MM.1S (cell line): ENCODE measurements at regions not wholly inside any gene's neighbourhood (a gene's known extent, or its start where the extent isn't known, plus 50 kb on each side); places are given as distances from the start of the nearest gene placed in this dataset.

Source experiments
- DNase-seq: peaks from one replicate; pipeline ENCODE4 v3.0.0-alpha.2; 2015
- H2AFZ ChIP-seq: fragments of 300-600 bp; sonication (generic); 2 replicates; pipeline ENCODE4 v1.6.0; 2016; ENCODE audit warnings: antibody characterized with exemption, low read length
- H3F3A ChIP-seq: fragments of 300-600 bp; sonication (generic); 2 replicates; pipeline ENCODE4 v1.6.1; 2016; ENCODE audit warnings: mild to moderate bottlenecking, antibody characterized with exemption, low read length, moderate library complexity, mixed read lengths; ENCODE audit not compliant: insufficient read depth
- H3K27ac ChIP-seq: fragments of 300-600 bp; sonication (generic); 2 replicates; pipeline ENCODE4 v1.5.1; 2016; ENCODE audit warnings: mild to moderate bottlenecking, low read length
- H3K27me3 ChIP-seq: fragments of 300-600 bp; sonication (generic); replicated peaks from 2 replicates; pipeline ENCODE4 v1.6.0; 2016; ENCODE audit warnings: low read length; ENCODE audit not compliant: insufficient read depth
- H3K36me3 ChIP-seq: fragments of 300-600 bp; sonication (generic); replicated peaks from 2 replicates; pipeline ENCODE4 v1.6.1; 2016; ENCODE audit warnings: mild to moderate bottlenecking, low read length, mixed read lengths; ENCODE audit not compliant: insufficient read depth
- H3K4me1 ChIP-seq: fragments of 300-600 bp; sonication (generic); 2 replicates; pipeline ENCODE4 v1.6.1; 2016; ENCODE audit warnings: low read length, mixed read lengths
- H3K4me2 ChIP-seq: fragments of 300-600 bp; sonication (generic); 2 replicates; pipeline ENCODE4 v1.6.0; 2016; ENCODE audit warnings: low read depth, low read length
- H3K4me3 ChIP-seq: fragments of 300-600 bp; sonication (generic); 2 replicates; pipeline ENCODE4 v1.5.1; 2016; ENCODE audit warnings: low read length, mixed read lengths
- H3K79me2 ChIP-seq: fragments of 300-600 bp; sonication (generic); 2 replicates; pipeline ENCODE4 v1.6.1; 2016; ENCODE audit warnings: mixed run types, low read length, mixed read lengths
- H3K9ac ChIP-seq: fragments of 300-600 bp; sonication (generic); 2 replicates; pipeline ENCODE4 v1.6.1; 2016; ENCODE audit warnings: low read length, mixed read lengths
- H3K9me2 ChIP-seq: fragments of 300-600 bp; sonication (generic); replicated peaks from 2 replicates; pipeline ENCODE4 v1.6.1; 2016; ENCODE audit warnings: mild to moderate bottlenecking, low read length, mixed read lengths; ENCODE audit not compliant: insufficient read depth
- H3K9me3 ChIP-seq: fragments of 300-600 bp; sonication (generic); replicated peaks from 2 replicates; pipeline ENCODE4 v1.6.1; 2016; ENCODE audit warnings: mild to moderate bottlenecking, low read length, mixed read lengths; ENCODE audit not compliant: insufficient read depth
- H4K20me1 ChIP-seq: fragments of 300-600 bp; sonication (generic); 2 replicates; pipeline ENCODE4 v1.6.1; 2016; ENCODE audit warnings: mild to moderate bottlenecking, low read length, moderate library complexity, mixed read lengths; ENCODE audit not compliant: insufficient read depth
- CTCF ChIP-seq: fragments of 300-600 bp; sonication (generic); IDR thresholded peaks from 2 replicates; pipeline ENCODE4 v1.5.1; 2016; ENCODE audit warnings: antibody characterized with exemption, low read length, mixed read lengths
- EZH2 ChIP-seq: fragments of 300-600 bp; sonication (generic); optimal IDR thresholded peaks from 2 replicates; pipeline ENCODE3; 2017; ENCODE audit warnings: low read depth, mild to moderate bottlenecking, antibody characterized with exemption, low read length, mixed read lengths
- EZH2phosphoT487 ChIP-seq: fragments of 300-600 bp; sonication (generic); IDR thresholded peaks from 2 replicates; pipeline ENCODE4 v1.6.1; 2018; ENCODE audit warnings: antibody characterized with exemption, low read length

DNA sequence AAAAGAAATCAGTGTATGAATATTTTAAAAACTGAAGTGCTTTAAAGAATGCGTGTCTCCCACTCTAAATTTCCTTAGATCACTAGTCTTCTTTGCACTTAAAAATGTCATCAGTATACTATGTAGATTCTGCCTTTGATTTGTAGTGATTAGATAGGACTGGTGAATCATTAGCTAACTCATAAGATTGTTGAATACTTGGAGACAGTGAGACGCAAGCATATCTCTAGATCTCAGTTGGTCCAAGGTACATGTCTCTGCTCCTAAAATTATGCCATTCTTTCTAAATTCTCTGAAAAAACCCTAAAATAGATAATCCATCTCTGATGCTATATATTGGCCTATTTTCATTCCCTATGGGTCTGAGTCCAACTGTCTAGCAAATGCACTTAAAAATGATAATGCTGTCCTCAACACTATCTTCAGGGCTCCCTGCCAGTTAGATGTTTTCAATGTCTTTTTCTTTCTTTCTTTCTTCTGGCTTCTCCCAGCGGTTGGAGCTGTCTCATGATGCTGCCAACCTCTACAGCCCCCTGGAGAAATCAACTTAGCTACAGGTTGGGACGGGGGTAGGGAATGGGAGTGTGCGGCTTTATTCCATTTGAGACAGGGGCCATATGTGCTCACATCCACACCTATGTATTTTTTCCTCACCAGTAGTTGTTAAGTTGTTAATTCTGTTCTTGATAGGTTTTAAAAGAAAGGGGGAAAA is 301.0 kb downstream of the NDFIP2 start:
- Histone ChIP-seq H2AFZ (no peak overlapping the region), H3K9me2 (no peaks in the 10 kb centered on the region), H3K79me2 (no peaks in the 10 kb centered on the region), H3K9me3 (no peaks in the 10 kb centered on the region), H3K4me2 (no peak overlapping the region), H3K27me3 (no peaks in the 10 kb centered on the region), H3K27ac (no peak overlapping the region), H3K9ac (no peak overlapping the region), H3K4me1 (no peaks in the 10 kb centered on the region; the same call in 1 of the 2 replicates), H4K20me1 (no peaks in the 10 kb centered on the region), H3K36me3 (no peaks in the 10 kb centered on the region), H3K4me3 (no peak overlapping the region), H3F3A (no peaks in the 10 kb centered on the region)
- TF ChIP-seq CTCF (no peak), EZH2phosphoT487 (no peak), EZH2 (no peak)
- no peak for DNase-seq

DNA sequence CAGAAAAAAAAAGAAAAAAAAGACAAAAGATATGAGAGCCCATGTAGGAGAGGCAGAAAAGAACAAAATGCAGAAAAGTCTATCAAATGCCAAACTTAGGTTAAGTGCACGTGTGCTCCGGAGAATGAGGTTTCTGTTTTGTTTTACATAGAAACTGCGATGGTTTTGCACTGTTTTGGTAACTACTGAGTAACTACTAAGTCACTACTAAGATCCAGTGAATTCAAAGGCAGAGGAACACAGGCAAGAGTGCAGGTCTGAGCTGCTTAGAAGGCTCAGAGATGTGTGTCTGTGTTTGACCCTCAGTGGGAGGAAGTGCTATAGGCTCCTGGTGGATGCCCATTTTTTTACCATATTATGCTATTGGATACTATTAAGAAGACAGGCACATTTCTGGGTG is 299.3 kb downstream of the NDFIP2 start:
- TF ChIP-seq CTCF (no peak), EZH2 (no peak), EZH2phosphoT487 (no peak)
- Histone ChIP-seq H3K27ac (peak overlapping the region; percentile 35; the same call in 1 of the 2 replicates), H3K4me2 (peak overlapping the region; percentile 42), H3K36me3 (no peaks in the 10 kb centered on the region), H2AFZ (peak overlapping the region; percentile 54), H3K9ac (peak overlapping the region; percentile 20; the same call in 1 of the 2 replicates), H3K4me3 (peak overlapping the region; percentile 22), H3K4me1 (no peaks in the 10 kb centered on the region; the same call in 1 of the 2 replicates), H3F3A (no peaks in the 10 kb centered on the region), H3K9me3 (no peaks in the 10 kb centered on the region), H3K9me2 (no peaks in the 10 kb centered on the region), H3K79me2 (no peaks in the 10 kb centered on the region), H3K27me3 (no peaks in the 10 kb centered on the region), H4K20me1 (no peaks in the 10 kb centered on the region)
- peak; percentile 81 for DNase-seq

DNA sequence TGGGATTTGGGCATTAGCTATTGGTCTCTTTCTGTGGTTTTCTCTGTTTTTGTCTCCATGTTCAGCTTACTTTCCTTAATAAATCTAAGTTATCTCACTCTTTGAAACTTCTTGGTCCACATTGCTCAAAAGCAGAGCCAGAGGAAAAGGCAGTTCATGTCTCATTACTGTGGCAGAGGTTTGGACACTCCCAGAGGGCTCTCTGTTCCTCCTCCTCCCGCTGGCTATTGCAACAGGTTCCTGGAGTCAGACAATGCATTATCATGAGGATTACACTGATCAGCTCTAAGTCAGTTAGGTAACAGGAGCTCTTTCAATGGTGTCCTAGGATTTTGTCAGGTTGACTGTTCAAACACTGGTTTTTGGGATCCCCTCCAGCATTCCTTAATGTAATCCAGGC is 298.8 kb downstream of the NDFIP2 start:
- H3K4me2 ChIP-seq, result peak overlapping the region; percentile 42

More for the DNA sequence above, 298.8 kb downstream of the NDFIP2 start:
- Histone ChIP-seq H3K4me3 (peak overlapping the region; percentile 22), H3K4me1 (no peaks in the 10 kb centered on the region; the same call in 1 of the 2 replicates), H2AFZ (peak overlapping the region; percentile 54; the same call in 1 of the 2 replicates), H3K9ac (no peak overlapping the region; the same call in 1 of the 2 replicates), H3K36me3 (no peaks in the 10 kb centered on the region), H3K27me3 (no peaks in the 10 kb centered on the region), H3K9me3 (no peaks in the 10 kb centered on the region), H3K79me2 (no peaks in the 10 kb centered on the region), H3F3A (no peaks in the 10 kb centered on the region), H3K9me2 (no peaks in the 10 kb centered on the region), H4K20me1 (no peaks in the 10 kb centered on the region), H3K27ac (peak overlapping the region; percentile 35; the same call in 1 of the 2 replicates)
- TF ChIP-seq CTCF, result no peak
- no peak for TF ChIP-seq EZH2
- TF ChIP-seq EZH2phosphoT487, result no peak
- no peak for DNase-seq
